Activated naive CD8-positive, alpha-beta T cell treated with anti-CD3 and anti-CD28 coated beads, Interleukin-2, amount 10 ng/mL, durations not matched to agents 7 days and 5 days (primary cell): ENCODE measurements at regions not wholly inside any gene's neighbourhood (a gene's known extent, or its start where the extent isn't known, plus 50 kb on each side); places are given as distances from the start of the nearest gene placed in this dataset.

Experiments used
- ATAC-seq: fragments of 150-1000 bp; cut with Tn5 transposase; one replicate; pipeline ENCODE4 v1.10.0; 2021; ENCODE audit warnings: low read depth, moderate library complexity
- POLR2A ChIA-PET: fragments of 350-600 bp; sonication (Branson Sonifier 250); formaldehyde crosslinking; loops from one replicate; lab custom pipeline; 2021; ENCODE audit warnings: antibody characterized with exemption; lab: Charles Lee
- DNase-seq: peaks from one replicate; pipeline ENCODE4 v3.0.0; 2021
- H3K27ac Mint-ChIP-seq: one replicate; pipeline ENCODE4 v1.8.0; 2022; ENCODE audit warnings: mild to moderate bottlenecking, mixed read lengths
- H3K27me3 Mint-ChIP-seq: one replicate; pipeline ENCODE4 v1.8.0; 2022; ENCODE audit warnings: mild to moderate bottlenecking, moderate library complexity, mixed read lengths
- H3K36me3 Mint-ChIP-seq: one replicate; pipeline ENCODE4 v1.8.0; 2021; ENCODE audit warnings: mild to moderate bottlenecking, mixed read lengths
- H3K4me1 Mint-ChIP-seq: one replicate; pipeline ENCODE4 v1.8.0; 2021; ENCODE audit warnings: mixed read lengths
- H3K4me3 Mint-ChIP-seq: one replicate; pipeline ENCODE4 v1.8.0; 2022; ENCODE audit warnings: mild to moderate bottlenecking, moderate library complexity, mixed read lengths
- H3K9me3 Mint-ChIP-seq: one replicate; pipeline ENCODE4 v1.8.0; 2021; ENCODE audit warnings: mixed read lengths

DNA sequence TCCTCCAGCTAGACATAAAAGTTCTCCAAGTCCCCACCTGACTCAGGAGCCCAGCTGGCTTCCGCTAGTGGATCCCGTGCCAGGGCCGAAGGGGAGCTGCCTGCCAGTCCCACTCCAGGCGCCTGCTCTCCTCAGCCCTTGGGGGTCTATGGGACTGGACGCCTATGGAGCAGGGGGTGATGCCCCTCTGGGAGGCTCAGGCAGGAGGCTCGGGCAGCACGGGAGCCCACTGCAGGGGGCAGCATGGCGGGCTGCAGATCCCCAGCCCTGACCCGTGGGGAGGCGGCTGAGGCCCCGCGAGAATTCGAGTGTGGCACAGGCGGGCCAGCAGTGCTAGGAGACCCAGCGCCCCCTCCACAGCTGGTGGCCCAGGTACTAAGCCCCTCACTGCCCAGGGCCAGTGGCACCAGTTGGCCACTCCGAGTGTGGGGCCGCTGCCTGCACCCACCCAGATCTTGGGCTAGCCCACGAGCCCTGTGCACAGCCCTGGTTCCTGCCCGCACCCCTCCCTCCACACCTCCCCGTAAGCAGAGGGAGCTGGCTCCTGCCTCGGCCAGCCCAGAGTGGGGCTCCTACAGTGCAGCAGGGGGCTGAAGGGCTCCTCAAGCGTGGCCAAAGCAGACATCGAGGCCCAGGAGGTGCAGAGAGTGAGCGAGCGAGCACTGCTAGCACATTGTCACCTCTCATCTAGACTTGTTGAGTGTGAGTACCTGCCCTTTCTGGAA, 221.3 kb upstream of the NSMCE3 start:
- Mint-ChIP-seq H3K36me3 (no peaks in the 10 kb centered on the region), H3K4me3 (no peak overlapping the region), H3K27me3 (peaks cover 3% of the 10 kb centered on the region), H3K27ac (no peak overlapping the region), H3K9me3 (no peaks in the 10 kb centered on the region), H3K4me1 (no peaks in the 10 kb centered on the region)
- DNase-seq: no peak
- ATAC-seq: no peak
- POLR2A ChIA-PET: no interaction called here

DNA sequence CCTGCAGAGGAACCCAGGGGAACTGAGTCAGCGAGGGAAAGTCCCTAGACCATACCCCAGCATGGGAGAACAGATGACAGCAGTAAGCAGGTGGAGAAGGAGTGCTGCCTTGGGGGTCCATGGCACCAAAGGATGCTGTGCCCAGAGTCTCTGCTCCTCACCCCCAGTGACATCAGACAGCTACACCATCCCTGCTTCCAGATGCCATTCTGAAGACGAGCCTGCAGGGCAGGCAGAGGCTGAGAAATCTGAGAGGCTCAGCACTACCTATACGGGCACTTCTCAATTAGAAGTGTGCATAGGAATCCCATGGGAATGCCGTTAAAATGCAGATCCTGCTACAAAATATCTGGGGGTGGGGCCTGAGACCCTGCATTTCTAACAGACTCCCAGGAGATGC, 211.3 kb upstream of the NSMCE3 start:
- POLR2A ChIA-PET: no interaction called here
- H3K4me3 Mint-ChIP-seq: no peak overlapping the region

DNA sequence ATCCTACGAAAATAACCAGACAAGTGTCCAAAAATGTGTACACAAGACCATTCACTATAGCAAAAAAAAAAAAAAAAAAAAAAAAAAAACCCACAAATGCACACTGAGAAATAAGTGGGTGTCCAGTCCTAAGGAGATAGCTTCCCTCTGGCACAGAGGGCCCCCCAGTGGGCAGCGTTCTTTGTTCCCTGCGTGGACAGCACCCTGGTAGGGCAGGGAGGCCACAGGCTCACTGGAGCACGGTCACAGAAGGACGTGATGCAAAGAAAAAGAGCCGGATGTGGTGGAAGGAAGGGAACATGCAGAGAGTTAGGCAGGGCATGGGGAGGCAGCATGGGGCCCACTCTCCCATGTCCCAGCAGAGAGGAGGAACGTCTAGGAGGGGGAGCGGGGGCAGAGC, 210.7 kb upstream of the NSMCE3 start:
- H3K27me3 Mint-ChIP-seq: peaks cover 5% of the 10 kb centered on the region
- H3K4me3 Mint-ChIP-seq: no peak overlapping the region
- H3K4me1 Mint-ChIP-seq: no peaks in the 10 kb centered on the region
- ATAC-seq (no peak), DNase-seq (no peak)
- no peaks in the 10 kb centered on the region for H3K36me3 Mint-ChIP-seq
- POLR2A ChIA-PET: no interaction called here
- no peak overlapping the region for H3K27ac Mint-ChIP-seq
- H3K9me3 Mint-ChIP-seq: no peaks in the 10 kb centered on the region

More for the DNA sequence above, 211.3 kb upstream of the NSMCE3 start:
- ATAC-seq (no peak), DNase-seq (no peak)
- no peaks in the 10 kb centered on the region for H3K4me1 Mint-ChIP-seq
- H3K9me3 Mint-ChIP-seq: no peaks in the 10 kb centered on the region
- no peaks in the 10 kb centered on the region for H3K36me3 Mint-ChIP-seq
- peaks cover 5% of the 10 kb centered on the region for H3K27me3 Mint-ChIP-seq
- no peak overlapping the region for H3K27ac Mint-ChIP-seq

DNA sequence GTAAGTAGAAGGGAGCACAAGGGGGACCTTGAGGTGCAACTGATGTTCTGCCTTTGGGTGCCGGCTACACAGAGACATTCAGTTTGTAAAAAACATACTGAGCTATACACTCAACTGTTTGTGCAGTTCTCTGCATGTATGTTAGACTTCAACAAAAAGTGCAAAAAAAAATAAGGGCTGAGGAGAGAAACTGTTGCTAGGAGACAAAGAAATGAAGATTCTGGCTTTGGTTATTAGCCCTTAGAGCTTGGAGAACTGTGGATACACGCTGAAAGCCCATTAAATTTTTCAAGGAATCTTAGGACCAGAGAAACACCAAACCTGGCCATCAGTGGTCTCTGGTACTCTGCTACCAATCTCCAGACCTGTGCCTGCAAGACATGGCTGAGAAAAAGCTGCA, 207.6 kb upstream of the NSMCE3 start:
- DNase-seq (no peak), ATAC-seq (no peak)
- Mint-ChIP-seq H3K4me3 (no peak overlapping the region), H3K27ac (no peak overlapping the region), H3K9me3 (no peaks in the 10 kb centered on the region), H3K4me1 (no peaks in the 10 kb centered on the region), H3K36me3 (no peaks in the 10 kb centered on the region), H3K27me3 (no peaks in the 10 kb centered on the region)
- POLR2A ChIA-PET: no interaction called here

DNA sequence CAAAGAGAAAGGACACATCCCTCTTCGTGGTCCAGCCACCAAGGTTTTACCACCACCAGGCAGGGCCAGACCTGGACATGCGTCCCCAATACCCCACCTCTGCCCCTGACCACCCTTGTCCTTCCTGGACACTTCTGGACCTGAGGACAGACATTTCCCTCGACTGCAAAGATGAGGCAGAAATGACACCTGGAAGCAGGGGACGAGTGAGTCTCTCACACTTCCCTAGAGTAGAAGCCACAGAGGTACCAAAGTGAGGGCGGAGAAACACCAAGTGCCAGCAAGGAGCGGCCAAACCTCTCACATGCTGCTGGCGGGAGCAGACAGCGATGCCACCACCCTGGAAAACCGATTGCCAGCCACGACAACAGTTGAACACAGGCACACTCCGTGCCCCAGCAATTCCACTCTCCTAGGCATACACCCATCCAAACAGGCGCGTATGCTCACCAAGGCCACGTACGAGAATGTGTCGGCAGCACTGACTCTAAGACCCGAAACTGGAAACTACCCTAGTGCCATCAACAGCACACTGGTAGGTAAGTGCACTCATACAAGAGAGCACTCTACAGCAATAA, 207.0 kb upstream of the NSMCE3 start:
- Mint-ChIP-seq H3K27ac (no peak overlapping the region), H3K9me3 (no peaks in the 10 kb centered on the region), H3K4me1 (no peaks in the 10 kb centered on the region), H3K27me3 (no peaks in the 10 kb centered on the region), H3K36me3 (no peaks in the 10 kb centered on the region), H3K4me3 (no peak overlapping the region)
- POLR2A ChIA-PET: no interaction called here
- DNase-seq (no peak), ATAC-seq (no peak)

DNA sequence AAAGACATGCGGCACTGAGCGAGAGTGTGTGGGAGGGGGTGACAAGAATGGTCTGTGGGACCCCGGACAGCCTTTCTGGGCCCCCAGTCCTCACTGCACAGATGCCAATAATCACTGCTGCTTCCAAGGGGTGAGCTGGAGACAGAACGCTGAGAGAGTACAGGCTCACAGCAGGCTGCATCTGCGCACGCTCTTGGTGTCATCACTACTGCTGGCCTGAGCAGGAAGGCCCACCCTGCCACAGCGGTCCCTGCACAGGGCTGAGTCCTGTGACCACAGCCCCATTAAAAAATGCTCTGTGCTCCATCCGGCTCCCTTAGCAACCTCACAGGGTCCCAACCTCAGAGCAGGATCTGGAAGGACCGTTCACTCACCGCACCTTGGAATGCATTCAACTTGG, 205.5 kb upstream of the NSMCE3 start:
- DNase-seq (no peak), ATAC-seq (no peak)
- no peak overlapping the region for H3K27ac Mint-ChIP-seq
- H3K36me3 Mint-ChIP-seq: no peaks in the 10 kb centered on the region
- no peaks in the 10 kb centered on the region for H3K9me3 Mint-ChIP-seq
- no peak overlapping the region for H3K4me3 Mint-ChIP-seq
- no peaks in the 10 kb centered on the region for H3K27me3 Mint-ChIP-seq
- POLR2A ChIA-PET: no interaction called here
- no peaks in the 10 kb centered on the region for H3K4me1 Mint-ChIP-seq

DNA sequence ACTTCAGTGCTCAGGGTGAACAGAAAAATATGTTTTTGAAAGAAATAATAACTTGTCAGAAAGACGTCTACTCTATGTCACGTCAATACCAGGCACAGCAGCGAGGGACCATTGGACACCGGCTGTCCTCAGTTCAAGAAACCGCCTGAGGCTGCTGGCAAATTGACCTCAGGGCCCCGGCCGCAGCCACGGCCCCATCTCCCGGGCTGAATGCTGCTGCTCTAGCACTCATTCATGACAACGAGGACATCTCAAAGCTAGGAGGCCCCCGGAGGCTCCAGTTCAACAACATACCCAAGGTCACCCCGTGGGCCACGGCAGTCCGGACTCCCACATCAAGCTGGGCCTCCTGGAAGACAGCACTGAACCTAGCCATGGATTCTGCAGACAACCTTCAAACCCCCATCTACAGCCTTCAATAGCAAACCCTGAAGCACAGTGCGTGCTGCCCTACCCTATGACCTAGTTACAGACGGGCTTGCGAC, 204.0 kb upstream of the NSMCE3 start:
- Mint-ChIP-seq H3K36me3 (no peaks in the 10 kb centered on the region), H3K4me1 (no peaks in the 10 kb centered on the region), H3K4me3 (no peak overlapping the region), H3K27ac (no peak overlapping the region), H3K27me3 (no peaks in the 10 kb centered on the region), H3K9me3 (no peaks in the 10 kb centered on the region)
- POLR2A ChIA-PET: no interaction called here
- ATAC-seq (no peak), DNase-seq (no peak)

DNA sequence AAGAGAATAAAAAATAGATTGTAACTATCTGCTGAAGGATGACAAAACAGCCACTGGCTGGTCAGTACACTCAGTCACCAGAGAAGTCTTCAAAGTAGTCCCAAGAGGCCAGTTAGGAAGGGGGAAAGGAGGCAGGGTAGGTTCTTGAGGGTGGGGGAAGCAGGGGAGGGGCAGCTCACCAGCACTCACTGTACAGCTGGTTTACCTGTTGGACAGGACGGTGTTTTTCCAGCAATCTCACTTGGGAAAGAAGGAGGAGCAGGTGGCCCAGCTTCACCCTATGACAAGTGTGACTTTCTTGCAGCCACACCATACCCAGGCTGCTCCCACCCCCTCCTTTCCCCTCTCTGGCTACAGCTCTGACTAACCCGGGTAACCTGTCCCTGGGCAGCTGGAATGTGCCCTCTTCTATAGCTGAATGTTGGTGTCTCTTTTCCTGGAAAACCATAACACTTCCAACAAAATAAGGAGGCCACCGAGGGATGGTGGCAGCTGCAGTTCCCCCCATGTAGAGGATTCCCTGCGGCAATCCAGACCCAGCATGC, 203.4 kb upstream of the NSMCE3 start:
- POLR2A ChIA-PET: no interaction called here
- Mint-ChIP-seq H3K27ac (no peak overlapping the region), H3K4me3 (no peak overlapping the region), H3K9me3 (no peaks in the 10 kb centered on the region), H3K27me3 (no peaks in the 10 kb centered on the region), H3K4me1 (no peaks in the 10 kb centered on the region), H3K36me3 (no peaks in the 10 kb centered on the region)
- ATAC-seq: no peak
- no peak for DNase-seq

DNA sequence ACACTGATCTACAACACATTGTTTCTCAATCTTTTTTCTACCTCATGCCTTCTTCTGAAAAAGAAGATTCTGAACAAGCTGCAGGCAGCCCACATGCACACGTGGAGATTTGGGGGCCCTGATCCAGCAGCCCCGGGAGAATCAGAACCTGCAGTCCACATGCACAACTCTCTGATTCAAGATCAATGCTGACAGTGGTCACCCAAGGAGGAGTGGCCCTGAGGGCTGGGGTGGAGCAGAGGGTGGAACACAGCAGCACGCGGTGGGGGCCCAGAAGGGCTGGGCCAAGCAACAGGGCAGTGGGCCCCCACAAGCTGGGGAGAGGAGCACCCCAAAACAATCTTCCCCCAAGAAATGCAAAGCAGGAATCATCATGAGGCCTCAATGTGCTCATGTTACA, 202.1 kb upstream of the NSMCE3 start:
- no peaks in the 10 kb centered on the region for H3K27me3 Mint-ChIP-seq

DNA sequence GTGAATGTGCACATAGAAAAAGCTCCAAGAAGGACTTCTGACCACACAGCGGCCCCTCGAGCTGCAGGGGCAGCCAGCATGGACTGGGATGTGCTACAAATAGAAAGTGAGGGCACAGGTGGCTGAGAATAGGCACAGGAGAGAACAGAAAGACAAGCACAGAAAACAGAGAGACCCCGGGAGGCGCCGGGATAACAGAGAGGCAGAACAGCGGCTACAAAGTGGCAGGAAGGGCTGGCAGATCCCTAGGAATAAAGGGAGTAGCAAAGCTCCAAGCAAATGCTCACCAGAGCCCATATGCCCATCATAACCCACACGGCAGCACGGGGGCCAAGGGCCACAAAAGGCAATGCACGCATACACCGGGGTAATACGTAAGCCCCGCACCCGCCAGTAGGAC, 201.7 kb upstream of the NSMCE3 start:
- POLR2A ChIA-PET: no interaction called here
- H3K27ac Mint-ChIP-seq: no peak overlapping the region
- H3K4me3 Mint-ChIP-seq: no peak overlapping the region
- no peaks in the 10 kb centered on the region for H3K27me3 Mint-ChIP-seq
- no peaks in the 10 kb centered on the region for H3K9me3 Mint-ChIP-seq
- H3K4me1 Mint-ChIP-seq: no peaks in the 10 kb centered on the region
- no peak for ATAC-seq
- no peaks in the 10 kb centered on the region for H3K36me3 Mint-ChIP-seq
- no peak for DNase-seq

More for the DNA sequence above, 202.1 kb upstream of the NSMCE3 start:
- no peak for DNase-seq
- Mint-ChIP-seq H3K4me3 (no peak overlapping the region), H3K4me1 (no peaks in the 10 kb centered on the region), H3K36me3 (no peaks in the 10 kb centered on the region), H3K9me3 (no peaks in the 10 kb centered on the region), H3K27ac (no peak overlapping the region)
- ATAC-seq: no peak
- POLR2A ChIA-PET: interaction anchor here (0.7 kb wide), 1 partner anchor 1909 kb away, joined by 3 read pairs; no protein-coding TSS in a partner anchor

DNA sequence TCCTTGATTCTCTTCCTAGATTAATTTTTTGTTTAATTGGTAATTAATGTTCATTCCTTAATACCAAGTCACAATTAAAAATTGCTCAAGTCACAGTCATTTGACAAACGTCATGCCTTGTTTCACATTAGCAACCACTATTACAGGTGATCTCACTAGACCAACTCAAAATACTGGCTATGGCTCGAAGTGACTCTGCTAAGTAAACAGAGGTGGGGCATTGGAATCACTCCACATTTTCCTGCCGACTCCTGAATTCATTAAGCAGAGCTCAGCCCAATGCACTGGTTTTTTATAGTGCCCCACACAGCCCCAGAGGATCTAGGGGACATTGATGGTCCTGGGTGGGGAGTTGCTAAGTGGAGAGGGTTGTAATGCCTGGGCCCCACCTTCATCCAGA, 201.2 kb upstream of the NSMCE3 start:
- peaks cover 2% of the 10 kb centered on the region for H3K27me3 Mint-ChIP-seq
- H3K4me1 Mint-ChIP-seq: no peaks in the 10 kb centered on the region
- no peak overlapping the region for H3K27ac Mint-ChIP-seq
- no peak overlapping the region for H3K4me3 Mint-ChIP-seq
- POLR2A ChIA-PET: no interaction called here
- ATAC-seq (no peak), DNase-seq (no peak)
- no peaks in the 10 kb centered on the region for H3K36me3 Mint-ChIP-seq
- H3K9me3 Mint-ChIP-seq: no peaks in the 10 kb centered on the region

DNA sequence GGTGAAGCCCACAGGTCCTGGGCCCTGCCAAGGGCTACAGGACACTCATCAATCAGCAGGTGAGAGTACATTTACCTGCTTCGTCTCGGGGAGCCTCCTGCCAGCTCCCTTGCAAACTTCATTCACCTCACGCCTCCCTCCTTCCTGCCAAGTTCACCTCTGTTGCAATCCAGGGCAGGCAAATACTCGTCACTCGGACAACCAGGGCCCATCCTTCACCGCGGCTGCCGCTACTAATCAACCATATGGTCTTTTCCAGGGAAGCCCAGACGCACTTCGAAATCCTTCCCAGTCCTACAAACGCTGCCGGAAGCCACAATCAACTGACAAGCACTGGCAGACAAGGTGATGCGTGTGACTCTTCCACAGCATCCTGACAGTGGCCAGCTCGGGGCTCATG, 200.7 kb upstream of the NSMCE3 start:
- Mint-ChIP-seq H3K9me3 (no peaks in the 10 kb centered on the region), H3K27ac (no peak overlapping the region), H3K4me1 (no peaks in the 10 kb centered on the region), H3K27me3 (peaks cover 3% of the 10 kb centered on the region), H3K4me3 (no peak overlapping the region), H3K36me3 (no peaks in the 10 kb centered on the region)
- ATAC-seq (no peak), DNase-seq (no peak)
- POLR2A ChIA-PET: no interaction called here

DNA sequence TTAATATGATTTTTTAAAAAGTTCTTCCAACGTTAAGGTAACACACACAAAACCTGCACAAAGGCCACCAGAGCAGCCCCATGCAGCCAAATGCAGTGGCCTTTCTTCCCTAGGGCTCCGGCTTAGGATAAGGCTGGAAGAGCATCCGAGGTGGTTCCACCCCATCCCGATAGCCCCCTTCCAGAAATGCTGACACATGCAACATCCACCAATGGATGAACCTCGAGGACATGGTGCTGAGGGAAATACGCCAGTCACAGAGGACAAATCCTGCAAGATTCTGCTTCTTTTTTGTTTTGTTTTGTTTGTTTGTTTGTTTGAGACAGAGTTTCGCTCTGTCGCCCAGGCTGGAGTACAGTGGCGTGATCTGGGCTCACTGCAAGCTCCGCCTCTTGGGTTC, 199.3 kb upstream of the NSMCE3 start:
- Mint-ChIP-seq H3K4me3 (no peak overlapping the region), H3K4me1 (no peaks in the 10 kb centered on the region), H3K27ac (no peak overlapping the region), H3K27me3 (peaks cover 3% of the 10 kb centered on the region), H3K36me3 (no peaks in the 10 kb centered on the region), H3K9me3 (no peaks in the 10 kb centered on the region)
- POLR2A ChIA-PET: no interaction called here
- no peak for DNase-seq
- no peak for ATAC-seq

DNA sequence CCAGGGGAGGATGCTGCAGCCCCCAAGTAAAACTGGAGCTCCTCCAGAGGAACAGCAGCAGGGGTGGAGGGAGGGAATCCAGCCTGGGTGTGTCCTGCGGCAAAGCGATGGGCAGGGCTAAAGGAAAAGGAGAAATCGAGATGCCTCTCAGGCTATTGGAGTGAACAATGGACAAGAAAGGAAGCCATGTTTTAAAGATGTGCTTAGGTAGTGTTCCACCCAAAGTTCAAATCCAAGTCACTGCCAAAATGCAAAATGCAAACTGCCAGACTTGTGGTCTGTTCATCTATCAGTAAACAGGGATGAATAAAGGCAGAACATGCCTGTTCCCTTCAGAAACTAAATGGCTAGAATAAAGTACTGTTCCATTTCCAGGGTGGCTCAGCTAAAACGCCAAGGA, 197.5 kb upstream of the NSMCE3 start:
- Mint-ChIP-seq H3K9me3 (no peaks in the 10 kb centered on the region), H3K4me1 (no peaks in the 10 kb centered on the region), H3K27me3 (peaks cover 3% of the 10 kb centered on the region), H3K27ac (no peak overlapping the region), H3K36me3 (no peaks in the 10 kb centered on the region), H3K4me3 (no peak overlapping the region)
- ATAC-seq (no peak), DNase-seq (no peak)
- POLR2A ChIA-PET: no interaction called here
